Stimulated activated CD8-positive, alpha-beta memory T cell treated with anti-CD3 and anti-CD28 coated beads, Interleukin-4, amount 100 ng/mL, for 24 hours (primary cell): ENCODE measurements at regions not wholly inside any gene's neighbourhood (a gene's known extent, or its start where the extent isn't known, plus 50 kb on each side); places are given as distances from the start of the nearest gene placed in this dataset.

Experiments
- DNase-seq: peaks from one replicate; pipeline ENCODE4 v3.0.0-alpha.2; 2020; ENCODE audit warnings: low read depth

DNA sequence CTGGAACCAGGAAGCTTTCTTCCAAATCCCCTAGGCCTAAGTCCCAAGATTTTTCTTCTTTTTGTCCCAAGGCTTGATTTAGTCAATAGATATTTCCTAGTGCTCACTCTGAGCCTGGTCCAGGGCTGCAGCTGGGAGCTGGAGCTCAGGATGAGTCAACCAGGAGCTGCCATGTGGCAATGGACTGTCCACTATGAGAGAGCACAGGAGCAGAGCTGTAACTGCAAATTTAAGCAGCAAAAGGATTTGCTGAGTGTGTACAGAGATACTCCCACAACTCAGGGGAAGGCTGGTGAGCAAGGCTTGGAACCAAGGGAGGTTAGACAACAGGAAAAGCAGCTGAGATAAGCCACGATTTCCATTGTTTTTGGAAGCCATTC, 92.1 kb upstream of the CXCL12 start:
- DNase-seq, result no peak

DNA sequence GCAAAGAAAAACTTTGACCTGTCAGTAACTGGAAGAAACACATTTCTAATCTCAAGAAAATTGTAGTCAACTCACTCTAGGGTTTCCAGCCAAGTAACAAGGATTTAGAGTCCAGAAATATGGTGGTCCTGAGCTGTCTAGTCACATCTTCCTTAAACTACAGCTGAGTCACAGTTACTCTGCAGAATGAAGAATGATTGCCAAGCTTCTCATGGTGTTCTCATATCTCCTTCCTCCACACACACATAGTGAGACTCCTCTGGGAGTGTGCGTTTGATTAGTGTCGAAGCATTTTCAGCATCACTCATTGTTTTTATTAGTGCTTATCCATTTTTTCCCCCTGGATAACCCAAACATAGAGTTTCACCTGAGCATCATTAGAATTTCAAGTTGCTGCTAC, 93.1 kb upstream of the CXCL12 start:
- DNase-seq, result no peak

DNA sequence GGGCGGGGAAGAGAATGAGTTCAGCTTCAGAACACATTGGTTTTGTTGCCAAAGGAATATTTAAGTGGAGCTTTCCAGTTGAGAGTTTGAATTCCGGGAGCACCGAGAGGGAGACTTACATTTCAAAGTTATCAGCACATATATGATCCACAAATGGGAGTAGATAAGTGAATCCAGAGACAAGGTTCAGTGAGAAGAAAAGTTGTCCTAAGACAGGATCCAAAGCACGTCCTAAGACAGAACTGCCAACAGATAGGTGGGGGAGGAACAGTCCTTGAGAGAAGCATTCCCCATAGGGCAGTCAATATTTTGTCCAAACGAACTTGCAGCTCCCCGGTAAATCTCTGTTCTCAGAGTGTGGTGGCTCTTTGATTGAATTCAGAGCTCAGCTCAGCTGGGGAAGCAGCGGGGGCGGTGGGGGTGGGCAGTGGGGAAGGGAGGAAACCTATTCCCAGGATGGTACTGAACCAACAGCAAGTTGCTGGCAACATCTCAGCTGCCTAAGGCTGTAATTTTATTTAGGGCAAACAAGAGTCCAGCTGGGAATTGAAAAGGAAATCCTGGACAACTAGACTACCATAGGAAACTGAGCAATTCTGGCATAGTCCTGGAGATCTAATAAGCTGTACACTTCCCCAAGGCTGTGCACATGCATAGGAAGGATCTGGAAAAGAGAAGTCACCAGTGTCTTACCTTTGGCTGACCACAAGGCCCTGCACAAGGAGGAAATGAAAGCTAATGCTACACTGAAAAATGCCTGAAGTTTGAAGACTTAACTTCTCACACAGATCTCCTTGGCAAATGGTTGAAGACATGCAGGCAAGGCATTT, 94.2 kb upstream of the CXCL12 start:
- DNase-seq, result no peak

DNA sequence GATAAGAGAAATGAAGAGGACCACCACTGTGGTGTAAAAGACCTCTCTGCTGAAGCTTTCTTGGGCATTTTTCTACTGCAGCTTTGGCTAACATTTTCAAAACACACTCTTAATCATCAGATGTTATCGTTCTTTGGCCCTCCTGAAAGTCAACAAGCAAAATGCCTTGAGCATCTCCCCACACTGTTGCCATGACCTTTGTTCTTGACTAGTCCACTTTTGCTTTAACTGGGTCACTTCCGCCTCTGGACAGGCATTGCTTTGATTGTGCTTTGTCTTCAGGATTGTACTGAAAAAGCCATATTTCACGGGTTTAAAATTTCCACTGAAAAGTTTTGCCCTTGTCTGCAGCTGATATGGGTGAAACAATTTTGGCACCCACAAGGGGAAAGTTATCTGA, 107.8 kb upstream of the CXCL12 start:
- no peak for DNase-seq

GRCh38 chr10:44498222-44498621, 113.3 kb upstream of the CXCL12 start:
- no peak for DNase-seq

DNA sequence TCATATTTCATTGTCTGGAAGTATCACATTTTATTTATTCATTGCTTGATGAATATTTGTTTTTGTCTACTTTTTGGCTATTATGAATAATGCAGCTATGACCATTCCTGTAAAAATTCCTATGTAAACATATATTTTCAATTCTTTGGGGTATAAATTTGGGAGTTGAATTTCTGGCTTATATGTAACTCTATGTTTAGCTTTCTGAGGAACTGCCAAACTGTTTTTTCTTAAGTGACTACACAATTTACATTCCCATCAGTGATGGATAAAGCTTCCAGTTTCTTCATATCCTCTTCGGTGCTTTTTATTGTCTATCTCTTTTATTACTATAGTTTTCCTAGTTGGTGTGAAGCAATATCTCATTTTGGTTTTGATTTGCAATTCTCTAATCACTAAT, 115.6 kb upstream of the CXCL12 start:
- DNase-seq, result no peak

GRCh38 chr10:44506386-44506785, 121.5 kb upstream of the CXCL12 start:
- no peak for DNase-seq

- DNase-seq, result no peak
Observed at GRCh38 chr10:44510379-44511115, 125.7 kb upstream of the CXCL12 start.

GRCh38 chr10:44511166-44511565, 126.3 kb upstream of the CXCL12 start:
- no peak for DNase-seq

DNA sequence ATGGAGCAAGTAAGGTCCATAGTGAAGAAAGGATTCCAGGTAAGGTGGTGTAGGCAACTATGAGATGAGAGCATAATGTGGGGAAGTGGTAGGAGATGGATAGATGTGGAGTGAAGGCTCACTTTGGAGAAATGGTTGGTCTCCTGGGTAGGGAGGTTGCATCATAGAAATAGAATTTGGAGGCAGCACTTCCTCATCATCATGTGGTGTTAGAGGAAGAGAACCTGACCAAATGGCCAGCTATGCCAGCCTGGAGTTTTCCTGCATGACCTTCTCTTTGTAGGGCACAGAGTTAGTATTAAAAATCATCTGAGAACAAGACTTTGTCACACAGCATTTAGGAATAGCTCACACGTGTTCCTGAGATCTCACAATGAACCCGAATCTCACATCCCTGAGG, 126.7 kb upstream of the CXCL12 start:
- no peak for DNase-seq

- no peak for DNase-seq
Observed at GRCh38 chr10:44512431-44513022, 127.6 kb upstream of the CXCL12 start.

DNA sequence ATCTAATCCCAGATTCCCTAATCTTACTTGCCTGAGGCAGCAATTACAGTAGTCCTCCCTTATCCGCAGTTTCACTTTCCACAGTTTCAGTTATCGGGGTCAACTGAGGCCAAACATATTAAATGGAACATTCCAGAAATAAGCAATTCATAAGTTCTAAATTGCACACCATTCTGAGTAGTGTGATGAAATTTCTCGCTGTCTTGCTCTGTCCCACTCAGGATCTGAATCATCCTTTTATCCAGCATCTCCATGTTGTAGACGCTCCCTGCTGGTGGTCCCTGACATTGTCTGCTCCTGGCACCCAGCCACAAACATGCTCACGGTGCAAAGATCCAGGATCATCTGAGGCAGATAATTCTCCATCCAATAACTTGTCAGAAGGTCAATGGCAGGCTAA, 128.7 kb upstream of the CXCL12 start:
- no peak for DNase-seq

- DNase-seq, result no peak
Observed at GRCh38 chr10:44516891-44517290, 132.0 kb upstream of the CXCL12 start.

DNA sequence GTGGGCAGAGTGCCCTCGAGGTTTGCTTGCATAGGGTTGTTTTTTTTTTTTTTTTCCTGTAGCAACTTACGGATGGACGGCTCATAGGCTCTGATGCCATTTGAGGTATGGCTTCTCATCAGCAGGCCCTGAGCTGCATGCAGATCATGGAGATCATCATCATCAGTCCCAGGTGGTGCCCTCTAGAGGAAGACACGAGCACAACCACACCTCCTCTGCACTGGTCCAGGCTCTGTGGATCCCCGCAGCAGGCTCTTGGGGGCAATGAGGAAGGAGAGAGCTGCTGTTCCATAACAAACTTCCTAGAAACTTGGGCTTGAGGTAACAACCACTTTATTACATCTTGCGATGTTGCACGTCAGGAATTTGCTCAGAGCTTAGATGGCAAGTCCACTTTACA, 132.7 kb upstream of the CXCL12 start:
- DNase-seq, result no peak

GRCh38 chr10:44519361-44519760, 134.5 kb upstream of the CXCL12 start:
- DNase-seq, result no peak

DNA sequence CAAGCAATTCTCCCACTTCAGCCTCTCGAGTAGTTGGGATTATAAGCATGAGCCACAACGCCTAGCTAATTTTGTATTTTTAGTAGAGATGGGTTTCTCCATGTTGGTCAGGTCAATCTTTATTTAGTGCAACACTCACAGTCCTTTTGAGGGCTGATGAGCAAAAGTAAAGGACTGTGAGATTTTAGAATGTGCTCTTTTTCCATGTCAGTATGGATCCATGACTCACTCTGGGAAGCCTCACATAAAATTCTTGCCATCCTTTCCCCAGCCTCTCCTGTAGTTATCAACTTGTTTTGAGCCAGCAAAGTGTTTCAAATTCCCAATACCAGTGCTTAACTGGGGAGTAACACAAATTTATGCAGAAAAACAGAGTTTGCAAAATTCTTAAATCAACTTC, 135.8 kb upstream of the CXCL12 start:
- no peak for DNase-seq

GRCh38 chr10:44539178-44539577, 154.3 kb upstream of the CXCL12 start:
- no peak for DNase-seq

GRCh38 chr10:44552726-44553125, 167.8 kb upstream of the CXCL12 start:
- DNase-seq, result no peak

- DNase-seq, result no peak
Observed at GRCh38 chr10:44557596-44558191, 172.8 kb upstream of the CXCL12 start.

DNA sequence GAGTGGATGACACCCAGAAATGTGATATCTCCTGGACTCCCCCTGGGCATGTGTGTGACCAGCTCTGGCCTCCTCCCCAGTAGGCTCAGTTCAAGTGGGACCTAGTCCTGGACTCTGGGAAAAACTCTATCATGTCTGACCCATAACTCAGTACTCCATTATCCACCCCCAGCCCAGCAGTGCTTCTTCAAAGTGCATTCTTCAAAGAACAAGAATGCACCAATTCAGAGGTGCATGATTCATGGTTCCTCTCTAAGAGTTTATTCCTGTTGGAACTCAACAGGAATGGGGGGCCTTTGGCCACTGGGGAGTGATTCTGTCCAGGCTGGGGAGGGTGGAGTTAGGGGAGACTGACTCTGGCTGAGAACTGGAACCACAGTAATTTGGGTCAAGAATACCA, 173.6 kb upstream of the CXCL12 start:
- no peak for DNase-seq

GRCh38 chr10:44564361-44564760, 179.5 kb upstream of the CXCL12 start:
- no peak for DNase-seq

DNA sequence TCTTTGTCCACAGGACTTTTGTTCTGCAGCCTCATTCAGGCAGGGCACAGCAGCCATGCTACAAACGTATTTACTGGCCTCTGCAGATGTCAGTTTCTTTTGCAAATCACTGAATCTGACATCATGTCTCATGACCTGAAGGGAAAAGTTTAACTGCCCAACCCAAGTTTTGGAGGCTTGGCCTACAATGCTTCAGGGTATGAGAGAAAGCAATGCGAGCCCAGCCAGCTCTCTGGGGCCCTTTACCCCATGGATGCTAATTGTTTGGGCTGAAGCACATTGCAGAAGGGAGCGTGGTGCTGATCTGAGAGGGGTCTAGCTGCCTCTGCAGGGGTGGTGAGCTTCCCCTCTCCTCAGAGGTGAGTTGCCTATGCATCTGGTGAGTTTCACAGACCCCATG, 179.9 kb upstream of the CXCL12 start:
- DNase-seq, result no peak

DNA sequence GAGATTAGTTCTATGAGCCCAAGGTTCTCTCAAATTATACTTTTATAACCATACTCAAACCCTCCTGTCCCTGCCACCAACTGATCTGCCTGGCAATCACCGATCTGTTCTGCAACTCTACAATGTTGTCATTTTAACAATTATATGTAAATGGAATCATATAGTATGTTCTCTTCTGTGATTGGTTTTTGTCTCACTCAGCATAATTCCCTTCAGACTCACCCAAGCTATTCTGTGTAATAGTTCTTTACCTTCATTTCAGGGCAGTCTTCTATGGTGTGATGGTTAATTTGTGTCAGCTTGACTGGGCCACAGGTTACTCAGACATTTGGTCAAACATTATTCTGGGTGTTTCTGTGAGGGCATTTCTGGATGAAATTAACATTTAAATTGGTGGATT, 181.9 kb upstream of the CXCL12 start:
- no peak for DNase-seq
